CD4-positive, alpha-beta T cell (primary cell): ENCODE measurements at regions not wholly inside any gene's neighbourhood (a gene's known extent, or its start where the extent isn't known, plus 50 kb on each side); places are given as distances from the start of the nearest gene placed in this dataset.
"Not testable (repeated sequence)": the region's sequence is repeated elsewhere in the genome, so short reads cannot be mapped to it uniquely, and the experiment has no call there.

ENCODE experiments used
- ATAC-seq: fragments of 200-7000 bp; cut with Tn5 transposase; one replicate; pipeline ENCODE4 v1.10.0; 2022; ENCODE audit warnings: mild to moderate bottlenecking; ENCODE audit not compliant: poor library complexity
- CTCF ChIA-PET: fragments of 350-600 bp; sonication (Branson Sonifier 250); formaldehyde crosslinking; loops from one replicate; lab custom pipeline; 2021; ENCODE audit warnings: antibody characterized with exemption, inconsistent platforms; lab: Charles Lee
- POLR2A ChIA-PET: fragments of 350-600 bp; sonication (Branson Sonifier 250); formaldehyde crosslinking; loops from one replicate; lab custom pipeline; 2021; ENCODE audit warnings: antibody characterized with exemption, inconsistent platforms; lab: Charles Lee
- DNase-seq, 14 experiments: peaks; one replicate each; pipeline ENCODE4 v3.0.0-alpha.2; 2013 to 2020; ENCODE audit warnings: mixed read lengths in 2 of 14
- H3K27ac ChIP-seq, 2 donors: one replicate each; pipeline versions ENCODE4 v1.5.1 to v1.7.0; 2013; ENCODE audit warnings: low read length in 2 of 2, low read depth in 1 of 2, mild to moderate bottlenecking in 1 of 2
- H3K27me3 ChIP-seq, 2 experiments: 1 replicate in 1 of 2; 2 replicates in 1 of 2; pipeline versions ENCODE4 v1.6.1 to v1.7.0; 2013; ENCODE audit warnings: low read length in 2 of 2, control low read depth in 1 of 2, mild to moderate bottlenecking in 1 of 2, moderate library complexity in 1 of 2; ENCODE audit not compliant: insufficient read depth in 2 of 2, control insufficient read depth in 1 of 2
- H3K36me3 ChIP-seq: one replicate; pipeline ENCODE4 v1.6.1; 2013; ENCODE audit warnings: low read length, control low read depth; ENCODE audit not compliant: insufficient read depth
- H3K4me1 ChIP-seq: one replicate; pipeline ENCODE4 v1.6.1; 2013; ENCODE audit warnings: low read length, control low read depth; ENCODE audit not compliant: insufficient read depth
- H3K4me3 ChIP-seq: one replicate; pipeline ENCODE4 v1.5.1; 2013; ENCODE audit warnings: mild to moderate bottlenecking, low read length, moderate library complexity
- H3K9me3 ChIP-seq, 2 experiments: 1 replicate in 1 of 2; 2 replicates in 1 of 2; pipeline versions ENCODE4 v1.6.1 to v1.7.0; 2013; ENCODE audit warnings: low read length in 2 of 2, mild to moderate bottlenecking in 2 of 2, control low read depth in 1 of 2, moderate library complexity in 1 of 2; ENCODE audit not compliant: control insufficient read depth in 1 of 2, insufficient read depth in 1 of 2
- H3K27ac Mint-ChIP-seq: one replicate; pipeline ENCODE4 v1.8.0; 2020; ENCODE audit warnings: mixed read lengths
- H3K27me3 Mint-ChIP-seq: one replicate; pipeline ENCODE4 v1.8.0; 2021; ENCODE audit warnings: mixed read lengths
- H3K36me3 Mint-ChIP-seq: one replicate; pipeline ENCODE4 v1.8.0; 2021; ENCODE audit warnings: low read depth, mixed read lengths
- H3K4me1 Mint-ChIP-seq: one replicate; pipeline ENCODE4 v1.8.0; 2021; ENCODE audit warnings: low read depth, mixed read lengths
- H3K4me3 Mint-ChIP-seq: one replicate; pipeline ENCODE4 v1.8.0; 2020; ENCODE audit warnings: mild to moderate bottlenecking, mixed read lengths
- H3K9me3 Mint-ChIP-seq: one replicate; pipeline ENCODE4 v1.8.0; 2020; ENCODE audit warnings: mixed read lengths
- CTCF ChIP-seq: fragments of 200-600 bp; IDR thresholded peaks from one replicate; pipeline ENCODE4 v1.8.0; 2022; ENCODE audit warnings: antibody characterized with exemption, mild to moderate bottlenecking
- intact Hi-C, 2 experiments: fragments of 100-400 bp; cut with DNase I in 1 of 2; cut with micrococcal nuclease in 1 of 2; formaldehyde crosslinking; loops; one replicate each; pipeline versions ENCODE4 v1.15.1 to v1.9.0; 2023 to 2025; cut with DNase I, micrococcal nuclease

GRCh38 chr2:142495141-142495540 is 364.3 kb upstream of the LRP1B start:
- intact Hi-C loops = no loop called here
- no peaks in the 10 kb centered on the region for H3K4me1 Mint-ChIP-seq
- Histone ChIP-seq H3K36me3 (no peaks in the 10 kb centered on the region), H3K4me1 (no peaks in the 10 kb centered on the region), H3K4me3 (no peak overlapping the region), H3K9me3 (peaks cover 0 to 7% of the 10 kb centered on the region in 2 experiments), H3K27ac (no peak overlapping the region), H3K27me3 (no peaks in the 10 kb centered on the region)
- TF ChIP-seq CTCF = no peak
- H3K27me3 Mint-ChIP-seq = no peaks in the 10 kb centered on the region
- ATAC-seq (no peak), DNase-seq (no peak)
- H3K9me3 Mint-ChIP-seq = peaks cover 3% of the 10 kb centered on the region
- ChIA-PET POLR2A (no interaction called here), CTCF (no interaction called here)
- H3K4me3 Mint-ChIP-seq = no peak overlapping the region
- H3K36me3 Mint-ChIP-seq = no peaks in the 10 kb centered on the region
- no peak overlapping the region for H3K27ac Mint-ChIP-seq

- intact Hi-C loops, ATAC-seq, POLR2A ChIA-PET, H3K27ac Mint-ChIP-seq, DNase-seq, H3K9me3 Mint-ChIP-seq, H3K27ac ChIP-seq, H3K27me3 Mint-ChIP-seq, H3K27me3 ChIP-seq, H3K4me3 Mint-ChIP-seq, H3K4me3 ChIP-seq, H3K4me1 Mint-ChIP-seq, H3K36me3 ChIP-seq, H3K36me3 Mint-ChIP-seq, H3K4me1 ChIP-seq, CTCF ChIA-PET: not testable (repeated sequence)
- peaks cover 0 to 10% of the 10 kb centered on the region in 2 experiments for H3K9me3 ChIP-seq
Observed at GRCh38 chr2:142489631-142490030, 358.8 kb upstream of the LRP1B start.

DNA sequence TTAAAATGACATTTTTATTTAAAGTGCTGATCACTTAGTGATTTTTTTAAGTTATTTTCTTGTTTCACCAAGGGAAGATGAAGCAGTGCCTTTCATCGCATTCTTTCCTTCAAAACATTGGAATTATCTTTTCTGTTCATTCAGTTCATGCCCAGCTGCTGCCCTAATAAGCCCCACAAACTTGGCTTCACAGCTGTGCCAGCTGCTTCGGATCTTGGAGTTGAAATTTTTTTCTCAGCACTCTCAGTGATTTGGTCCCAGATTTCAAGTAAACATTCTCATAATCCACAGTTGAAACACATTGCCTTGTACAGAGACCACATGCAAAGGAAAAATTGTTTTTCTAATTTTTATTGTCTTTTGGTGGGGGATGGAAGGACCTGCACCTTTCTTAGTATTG is 353.3 kb upstream of the LRP1B start:
- Mint-ChIP-seq H3K9me3 (peaks cover 2% of the 10 kb centered on the region), H3K36me3 (no peaks in the 10 kb centered on the region), H3K4me3 (no peak overlapping the region), H3K4me1 (no peaks in the 10 kb centered on the region), H3K27ac (no peak overlapping the region), H3K27me3 (no peaks in the 10 kb centered on the region)
- H3K4me1 ChIP-seq = no peaks in the 10 kb centered on the region
- no peaks in the 10 kb centered on the region for H3K36me3 ChIP-seq
- no peak for ATAC-seq
- peaks cover 0 to 7% of the 10 kb centered on the region in 2 experiments for H3K9me3 ChIP-seq
- H3K27ac ChIP-seq = no peak overlapping the region
- H3K27me3 ChIP-seq = no peaks in the 10 kb centered on the region
- POLR2A ChIA-PET = no interaction called here
- intact Hi-C loops = no loop called here
- TF ChIP-seq CTCF = no peak
- no peak for DNase-seq
- CTCF ChIA-PET = no interaction called here
- no peak overlapping the region for H3K4me3 ChIP-seq

DNA sequence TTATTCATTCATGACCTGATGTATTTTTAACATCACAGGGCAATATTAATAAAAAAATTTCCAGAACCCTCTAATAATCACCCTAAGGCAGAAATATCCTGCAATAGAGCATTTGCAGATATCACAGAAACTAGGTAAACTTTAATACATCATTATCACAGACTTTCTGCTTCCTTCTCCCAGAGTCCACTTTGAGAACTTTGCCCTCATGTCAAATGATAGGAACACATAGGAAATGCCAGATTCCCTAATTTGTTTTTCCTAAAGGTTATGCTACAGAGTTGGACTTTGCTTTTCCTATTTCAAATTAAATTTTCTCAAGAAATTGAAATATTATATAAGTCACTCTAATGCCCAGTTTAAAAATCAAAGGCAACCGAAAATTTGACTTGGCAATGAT is 352.8 kb upstream of the LRP1B start:
- H3K36me3 Mint-ChIP-seq = no peaks in the 10 kb centered on the region
- peaks cover 2% of the 10 kb centered on the region for H3K9me3 Mint-ChIP-seq
- no peak overlapping the region for H3K4me3 ChIP-seq
- H3K36me3 ChIP-seq = no peaks in the 10 kb centered on the region
- H3K27me3 Mint-ChIP-seq = no peaks in the 10 kb centered on the region
- ChIA-PET CTCF (no interaction called here), POLR2A (no interaction called here)
- intact Hi-C loops = no loop called here
- H3K4me3 Mint-ChIP-seq = no peak overlapping the region
- no peaks in the 10 kb centered on the region for H3K27me3 ChIP-seq
- H3K4me1 ChIP-seq = no peaks in the 10 kb centered on the region
- ATAC-seq (no peak), DNase-seq (no peak)
- no peak overlapping the region for H3K27ac ChIP-seq
- no peak overlapping the region for H3K27ac Mint-ChIP-seq
- no peaks in the 10 kb centered on the region for H3K4me1 Mint-ChIP-seq
- TF ChIP-seq CTCF = no peak
- H3K9me3 ChIP-seq = peaks cover 0 to 8% of the 10 kb centered on the region in 2 experiments
